K562 (cell line): ENCODE measurements at regions not wholly inside any gene's neighbourhood (a gene's known extent, or its start where the extent isn't known, plus 50 kb on each side); places are given as distances from the start of the nearest gene placed in this dataset.

Experiments used
- ATAC-seq: fragments of 200-7000 bp; cut with Tn5 transposase; 3 replicates; pipeline ENCODE4 v1.9.1; 2020; ENCODE audit warnings: moderate library complexity
- BruUV-seq: library from RNA; stranded (reverse); fragments of 400-500 nt; replicated peaks from 2 replicates; lab custom pipeline; 2021; lab: Mats Ljungman, UMichigan
- CTCF ChIA-PET: fragments of 300-600 bp; formaldehyde crosslinking; extraction: SDS; loops from one replicate; lab custom pipeline; 2021; ENCODE audit warnings: low intra/inter-chr PET ratio; lab: Yijun Ruan, JAX
- POLR2A ChIA-PET: fragments of 300-600, 350-650 bp; sonication (Branson Sonifier 250); formaldehyde crosslinking; extraction: SDS; loops from one replicate; lab custom pipeline; 2021; ENCODE audit warnings: antibody characterized with exemption, inconsistent platforms; lab: Yijun Ruan, JAX
- DNase-seq, 4 experiments: peaks; one replicate each; pipeline versions ENCODE4 v3.0.0 to v3.0.0-alpha.2; 2011 to 2018; ENCODE audit warnings: low spot score in 3 of 4, mixed read lengths in 3 of 4; ENCODE audit errors: extremely low read depth in 1 of 4
- FAIRE-seq: peaks from 2 replicates; lab custom pipeline; 2011; peaks lifted over from hg19 to GRCh38; lab: Jason Lieb, UNC
- H2AFZ ChIP-seq: 2 replicates; pipeline ENCODE4 v1.6.0; 2011; ENCODE audit warnings: low read depth, low read length, control low read depth, inconsistent platforms
- H3K27ac ChIP-seq: fragments of 200-600 bp; 3 replicates; pipeline ENCODE4 v1.8.0; 2011; ENCODE audit warnings: low read depth, mild to moderate bottlenecking, control low read depth, inconsistent platforms, low read length, moderate library complexity, mixed read lengths; ENCODE audit errors: extremely low read depth
- H3K27me3 ChIP-seq, 2 experiments: fragments of 300-600 bp in 1 of 2; 2 replicates in 1 of 2; 3 replicates in 1 of 2; pipeline versions ENCODE4 v1.6.0 to v1.8.0; 2011; ENCODE audit warnings: inconsistent platforms in 2 of 2, low read length in 2 of 2, mild to moderate bottlenecking in 1 of 2, mixed read lengths in 1 of 2, moderate library complexity in 1 of 2; ENCODE audit not compliant: control insufficient read depth in 2 of 2, insufficient read depth in 2 of 2
- H3K36me3 ChIP-seq: fragments of 300-600 bp; 3 replicates; pipeline ENCODE4 v1.8.0; 2011; ENCODE audit warnings: mild to moderate bottlenecking, low read length, inconsistent platforms; ENCODE audit not compliant: control insufficient read depth, insufficient read depth
- H3K4me1 ChIP-seq, 2 experiments: fragments of 200-600 bp in 1 of 2; replicated peaks in 1 of 2; 2 replicates in 1 of 2; 3 replicates in 1 of 2; pipeline versions ENCODE4 v1.5.1 to v1.8.0; 2011; ENCODE audit warnings: inconsistent platforms in 2 of 2, low read length in 2 of 2, mild to moderate bottlenecking in 1 of 2, mixed read lengths in 1 of 2, moderate library complexity in 1 of 2; ENCODE audit not compliant: control insufficient read depth in 2 of 2, insufficient read depth in 2 of 2
- H3K4me2 ChIP-seq: 2 replicates; pipeline ENCODE4 v1.6.1; 2011; ENCODE audit warnings: low read length, control low read depth, inconsistent platforms, mixed read lengths; ENCODE audit not compliant: insufficient read depth
- H3K4me3 ChIP-seq: fragments of 200-600 bp; sonication (generic), shearing (Covaris generic); 2 replicates; pipeline ENCODE4 v1.5.1; 2016; ENCODE audit warnings: control low read depth, inconsistent platforms
- H3K79me2 ChIP-seq: fragments of 200-600 bp; 3 replicates; pipeline ENCODE4 v1.8.0; 2011; ENCODE audit warnings: low read length, inconsistent platforms; ENCODE audit not compliant: control insufficient read depth, insufficient read depth
- H3K9ac ChIP-seq, 2 experiments: 2 replicates each; pipeline versions ENCODE4 v1.6.0 to v1.6.1; 2011; ENCODE audit warnings: low read depth in 2 of 2, low read length in 2 of 2, control low read depth in 1 of 2, inconsistent platforms in 1 of 2, mild to moderate bottlenecking in 1 of 2, mixed read lengths in 1 of 2; ENCODE audit not compliant: insufficient read depth in 1 of 2
- H3K9me1 ChIP-seq: one replicate; pipeline ENCODE4 v1.6.0; 2011; ENCODE audit warnings: inconsistent platforms, mild to moderate bottlenecking, low read length, moderate library complexity; ENCODE audit not compliant: control insufficient read depth, insufficient read depth
- H3K9me3 ChIP-seq: replicated peaks from 2 replicates; pipeline ENCODE4 v1.5.1; 2011; ENCODE audit warnings: low read depth, low read length, inconsistent platforms; ENCODE audit not compliant: control insufficient read depth, insufficient read depth
- H4K20me1 ChIP-seq: replicated peaks from 2 replicates; pipeline ENCODE4 v1.6.1; 2011; ENCODE audit warnings: low read length, inconsistent platforms, mixed read lengths; ENCODE audit not compliant: control insufficient read depth, insufficient read depth
- ELF1 ChIP-seq: fragments of 200-800 bp; sonication (Bioruptor generic); IDR thresholded peaks from 2 replicates; pipeline ENCODE4 v1.6.1; 2016; ENCODE audit warnings: missing genetic modification characterization, missing compliant biosample characterization
- ZNF41 ChIP-seq: fragments of 250-450 bp; sonication (Bioruptor Pico); conservative IDR thresholded peaks from 2 replicates; pipeline ENCODE4 v1.4.0; 2020; ENCODE audit warnings: mild to moderate bottlenecking
- WGBS: fragments of 100-300 bp; shearing (Covaris generic); methylation state at CpG from one replicate; pipeline ENCODE4 v1.1.6; 2016; ENCODE audit warnings: low coverage, mixed read lengths; ENCODE audit not compliant: insufficient coverage; ENCODE audit errors: missing lambda C conversion rate; 5-methylcytosine and 5-hydroxymethylcytosine counted together
- in situ Hi-C: fragments of 300-500 bp; cut with MboI; formaldehyde crosslinking; loops from 4 replicates; pipeline ENCODE4 v1.15.0; 2018; ENCODE audit warnings: inconsistent platforms, mixed read lengths
- intact Hi-C: fragments of 100-400 bp; cut with micrococcal nuclease; formaldehyde crosslinking; loops from 2 replicates; pipeline ENCODE4 v1.14.2; 2022
- TF ChIP-seq, protein P1 (sequence below), 2 experiments: IDR thresholded peaks; 2 replicates each; pipeline ENCODE4 v1.6.1; 2011; ENCODE audit warnings: borderline replicate concordance in 1 of 2, control low read depth in 1 of 2, low read depth in 1 of 2, low read length in 1 of 2, mild to moderate bottlenecking in 1 of 2, mixed read lengths in 1 of 2, moderate library complexity in 1 of 2; ENCODE audit not compliant: insufficient read depth in 1 of 2, insufficient read length in 1 of 2, poor library complexity in 1 of 2, severe bottlenecking in 1 of 2; ENCODE audit errors: extremely low read depth in 1 of 2
- TF ChIP-seq, protein P2 (sequence below): fragments of 450-650 bp; IDR thresholded peaks from 2 replicates; pipeline ENCODE4 v1.6.1; 2018; ENCODE audit not compliant: partially characterized antibody

DNA sequence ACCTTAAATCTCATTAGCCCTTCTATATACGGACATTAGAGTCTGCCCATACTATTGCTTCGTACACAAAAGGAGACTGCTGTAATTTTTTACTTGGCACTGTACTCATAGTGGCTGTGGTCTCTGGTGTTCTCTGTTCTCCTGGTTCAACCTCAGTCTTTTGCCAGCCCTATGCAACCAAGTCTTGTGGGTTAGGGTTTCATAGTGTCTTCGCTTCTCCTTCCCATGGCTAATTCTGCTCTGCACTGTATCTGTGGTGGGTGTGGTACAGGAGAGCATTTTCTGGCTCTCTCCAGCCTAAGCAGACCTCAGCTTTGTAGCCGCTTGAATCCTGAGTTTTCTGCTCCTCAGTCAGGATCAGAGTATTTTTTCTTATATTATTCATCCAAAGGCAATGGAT is 981.2 kb downstream of the SQOR start:
- H3K79me2 ChIP-seq: no peaks in the 10 kb centered on the region
- no peaks in the 10 kb centered on the region for H3K36me3 ChIP-seq
- DNase-seq: no peak
- no peak for ATAC-seq
- BruUV-seq: no TSS peak
- no peak overlapping the region for H3K9ac ChIP-seq
- no peak overlapping the region for H3K4me2 ChIP-seq
- no peaks in the 10 kb centered on the region for H4K20me1 ChIP-seq
- CTCF ChIA-PET: no interaction called here
- no peak overlapping the region for H3K27ac ChIP-seq
- no peaks in the 10 kb centered on the region for H3K9me1 ChIP-seq
- 0% methylated on average over 4 of the region's 4 CpGs for WGBS
- FAIRE-seq: no peak
- POLR2A ChIA-PET: no interaction called here
- no peaks in the 10 kb centered on the region for H3K27me3 ChIP-seq
- intact Hi-C loops: no loop called here
- TF ChIP-seq, protein P1, sequence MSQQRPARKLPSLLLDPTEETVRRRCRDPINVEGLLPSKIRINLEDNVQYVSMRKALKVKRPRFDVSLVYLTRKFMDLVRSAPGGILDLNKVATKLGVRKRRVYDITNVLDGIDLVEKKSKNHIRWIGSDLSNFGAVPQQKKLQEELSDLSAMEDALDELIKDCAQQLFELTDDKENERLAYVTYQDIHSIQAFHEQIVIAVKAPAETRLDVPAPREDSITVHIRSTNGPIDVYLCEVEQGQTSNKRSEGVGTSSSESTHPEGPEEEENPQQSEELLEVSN (IDR thresholded peaks at IDR 0.05; ENCODE audit: borderline replicate concordance in 1 of 2, extremely low read depth in 1 of 2, insufficient read depth in 1 of 2, insufficient read length in 1 of 2, low read depth in 1 of 2, low read length in 1 of 2, poor library complexity in 1 of 2, severe bottlenecking in 1 of 2): no peak
- TF ChIP-seq ELF1 (tag) (no peak), ZNF41 (CRISPR knock-in tag) (no peak)
- TF ChIP-seq, protein P2, sequence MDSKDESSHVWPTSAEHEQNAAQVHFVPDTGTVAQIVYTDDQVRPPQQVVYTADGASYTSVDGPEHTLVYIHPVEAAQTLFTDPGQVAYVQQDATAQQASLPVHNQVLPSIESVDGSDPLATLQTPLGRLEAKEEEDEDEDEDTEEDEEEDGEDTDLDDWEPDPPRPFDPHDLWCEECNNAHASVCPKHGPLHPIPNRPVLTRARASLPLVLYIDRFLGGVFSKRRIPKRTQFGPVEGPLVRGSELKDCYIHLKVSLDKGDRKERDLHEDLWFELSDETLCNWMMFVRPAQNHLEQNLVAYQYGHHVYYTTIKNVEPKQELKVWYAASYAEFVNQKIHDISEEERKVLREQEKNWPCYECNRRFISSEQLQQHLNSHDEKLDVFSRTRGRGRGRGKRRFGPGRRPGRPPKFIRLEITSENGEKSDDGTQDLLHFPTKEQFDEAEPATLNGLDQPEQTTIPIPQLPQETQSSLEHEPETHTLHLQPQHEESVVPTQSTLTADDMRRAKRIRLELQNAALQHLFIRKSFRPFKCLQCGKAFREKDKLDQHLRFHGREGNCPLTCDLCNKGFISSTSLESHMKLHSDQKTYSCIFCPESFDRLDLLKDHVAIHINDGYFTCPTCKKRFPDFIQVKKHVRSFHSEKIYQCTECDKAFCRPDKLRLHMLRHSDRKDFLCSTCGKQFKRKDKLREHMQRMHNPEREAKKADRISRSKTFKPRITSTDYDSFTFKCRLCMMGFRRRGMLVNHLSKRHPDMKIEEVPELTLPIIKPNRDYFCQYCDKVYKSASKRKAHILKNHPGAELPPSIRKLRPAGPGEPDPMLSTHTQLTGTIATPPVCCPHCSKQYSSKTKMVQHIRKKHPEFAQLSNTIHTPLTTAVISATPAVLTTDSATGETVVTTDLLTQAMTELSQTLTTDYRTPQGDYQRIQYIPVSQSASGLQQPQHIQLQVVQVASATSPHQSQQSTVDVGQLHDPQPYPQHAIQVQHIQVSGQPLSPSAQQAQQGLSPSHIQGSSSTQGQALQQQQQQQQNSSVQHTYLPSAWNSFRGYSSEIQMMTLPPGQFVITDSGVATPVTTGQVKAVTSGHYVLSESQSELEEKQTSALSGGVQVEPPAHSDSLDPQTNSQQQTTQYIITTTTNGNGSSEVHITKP: no peak
- no peak overlapping the region for H2AFZ ChIP-seq
- no peaks in the 10 kb centered on the region for H3K9me3 ChIP-seq
- no peak overlapping the region for H3K4me3 ChIP-seq
- in situ Hi-C loops: no loop called here
- H3K4me1 ChIP-seq: no peaks in the 10 kb centered on the region
